ENCODE measurements at regions not wholly inside any gene's neighbourhood (a gene's known extent, or its start where the extent isn't known, plus 50 kb on each side); places are given as distances from the start of the nearest gene placed in this dataset.

DNA sequence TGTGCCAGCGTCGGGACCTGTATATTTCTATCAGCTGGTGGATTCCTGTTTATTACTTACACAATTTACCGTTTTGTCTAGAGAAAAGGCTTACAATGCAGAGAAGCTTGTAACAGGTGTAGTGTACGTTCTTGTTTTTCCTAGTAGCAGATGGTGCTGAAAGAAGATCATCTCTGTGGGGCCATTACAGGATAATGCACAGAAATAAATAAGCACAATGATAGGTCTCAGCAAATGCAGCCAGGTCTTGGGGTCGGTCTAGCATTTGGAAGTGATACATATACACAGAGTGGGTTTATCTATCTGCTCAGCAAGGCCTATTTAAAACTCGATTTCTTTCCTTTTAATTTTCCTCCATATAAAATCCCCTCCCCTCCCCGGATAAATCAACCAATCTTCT is 180.9 kb upstream of the LCORL start:
- no peak overlapping the region for H3K4me3 ChIP-seq (ENCODE audit: low read length)
- TF ChIP-seq, protein P1, sequence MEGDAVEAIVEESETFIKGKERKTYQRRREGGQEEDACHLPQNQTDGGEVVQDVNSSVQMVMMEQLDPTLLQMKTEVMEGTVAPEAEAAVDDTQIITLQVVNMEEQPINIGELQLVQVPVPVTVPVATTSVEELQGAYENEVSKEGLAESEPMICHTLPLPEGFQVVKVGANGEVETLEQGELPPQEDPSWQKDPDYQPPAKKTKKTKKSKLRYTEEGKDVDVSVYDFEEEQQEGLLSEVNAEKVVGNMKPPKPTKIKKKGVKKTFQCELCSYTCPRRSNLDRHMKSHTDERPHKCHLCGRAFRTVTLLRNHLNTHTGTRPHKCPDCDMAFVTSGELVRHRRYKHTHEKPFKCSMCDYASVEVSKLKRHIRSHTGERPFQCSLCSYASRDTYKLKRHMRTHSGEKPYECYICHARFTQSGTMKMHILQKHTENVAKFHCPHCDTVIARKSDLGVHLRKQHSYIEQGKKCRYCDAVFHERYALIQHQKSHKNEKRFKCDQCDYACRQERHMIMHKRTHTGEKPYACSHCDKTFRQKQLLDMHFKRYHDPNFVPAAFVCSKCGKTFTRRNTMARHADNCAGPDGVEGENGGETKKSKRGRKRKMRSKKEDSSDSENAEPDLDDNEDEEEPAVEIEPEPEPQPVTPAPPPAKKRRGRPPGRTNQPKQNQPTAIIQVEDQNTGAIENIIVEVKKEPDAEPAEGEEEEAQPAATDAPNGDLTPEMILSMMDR (IDR thresholded peaks at IDR 0.05; ENCODE audit: insufficient read depth, low read depth, low read length, missing control alignments), result no peak
- DNase-seq (ENCODE audit: low read depth), result no peak

DNA sequence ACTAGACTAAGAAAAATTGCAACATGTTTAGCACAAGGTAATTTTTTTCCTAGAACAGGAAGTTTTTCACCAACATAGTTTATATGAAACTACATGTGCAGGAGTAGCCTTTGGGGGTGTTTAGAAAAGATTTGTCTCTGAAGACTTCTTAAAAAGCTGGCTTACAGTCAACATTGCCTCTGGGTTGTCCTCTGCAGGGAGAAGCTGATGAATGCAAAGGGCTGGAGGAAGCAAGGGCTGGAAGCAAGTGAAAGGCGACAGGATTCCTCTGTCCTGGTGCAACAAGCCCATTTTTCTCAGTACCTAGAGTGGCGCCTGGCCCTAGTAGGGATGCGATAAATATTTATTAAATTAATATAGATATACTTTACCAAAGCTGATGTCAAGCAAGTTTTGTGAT is 180.3 kb upstream of the LCORL start:
- no peak overlapping the region for H3K4me3 ChIP-seq (ENCODE audit: low read length)
- no peak for DNase-seq (ENCODE audit: low read depth)
- TF ChIP-seq, protein P1 (IDR thresholded peaks at IDR 0.05; ENCODE audit: insufficient read depth, low read depth, low read length, missing control alignments), result no peak

GRCh38 chr4:18198653-18199052 is 177.1 kb upstream of the LCORL start:
- no peak overlapping the region for H3K4me3 ChIP-seq (ENCODE audit: low read length)
- DNase-seq (ENCODE audit: low read depth), result no peak
- TF ChIP-seq, protein P1 (IDR thresholded peaks at IDR 0.05; ENCODE audit: insufficient read depth, low read depth, low read length, missing control alignments), result no peak

- DNase-seq (ENCODE audit: low read depth), result no peak
- TF ChIP-seq, protein P1 (IDR thresholded peaks at IDR 0.05; ENCODE audit: insufficient read depth, low read depth, low read length, missing control alignments), result no peak
- H3K4me3 ChIP-seq (ENCODE audit: low read length), result no peak overlapping the region
Measured at GRCh38 chr4:18197467-18197866, 175.9 kb upstream of the LCORL start.

- H3K4me3 ChIP-seq (ENCODE audit: low read length), result no peak overlapping the region
- TF ChIP-seq, protein P1 (IDR thresholded peaks at IDR 0.05; ENCODE audit: insufficient read depth, low read depth, low read length, missing control alignments), result no peak
- DNase-seq (ENCODE audit: low read depth), result no peak
Measured at GRCh38 chr4:18194278-18194677, 172.7 kb upstream of the LCORL start.

DNA sequence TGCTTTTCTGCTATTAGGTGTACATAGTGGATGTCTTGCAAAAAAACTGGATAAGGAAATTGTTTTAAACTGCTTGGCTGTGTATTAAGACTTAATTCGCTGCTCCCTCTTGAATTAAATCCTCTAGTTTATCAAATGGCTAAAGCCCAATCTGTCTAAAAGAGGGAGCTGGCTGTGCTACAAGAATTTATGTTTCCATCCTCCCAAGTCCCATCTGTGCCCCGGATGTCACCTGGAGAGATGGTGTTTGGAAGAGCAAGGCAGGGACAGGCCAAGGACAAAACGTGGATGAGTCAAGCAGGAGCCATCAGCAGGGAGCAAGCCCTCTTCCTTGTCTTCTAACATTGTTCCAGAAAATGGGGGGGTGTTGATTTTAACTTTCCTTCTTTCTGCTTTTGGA is 171.3 kb upstream of the LCORL start:
- TF ChIP-seq, protein P1 (IDR thresholded peaks at IDR 0.05; ENCODE audit: insufficient read depth, low read depth, low read length, missing control alignments), result no peak
- DNase-seq (ENCODE audit: low read depth), result no peak
- no peak overlapping the region for H3K4me3 ChIP-seq (ENCODE audit: low read length)

DNA sequence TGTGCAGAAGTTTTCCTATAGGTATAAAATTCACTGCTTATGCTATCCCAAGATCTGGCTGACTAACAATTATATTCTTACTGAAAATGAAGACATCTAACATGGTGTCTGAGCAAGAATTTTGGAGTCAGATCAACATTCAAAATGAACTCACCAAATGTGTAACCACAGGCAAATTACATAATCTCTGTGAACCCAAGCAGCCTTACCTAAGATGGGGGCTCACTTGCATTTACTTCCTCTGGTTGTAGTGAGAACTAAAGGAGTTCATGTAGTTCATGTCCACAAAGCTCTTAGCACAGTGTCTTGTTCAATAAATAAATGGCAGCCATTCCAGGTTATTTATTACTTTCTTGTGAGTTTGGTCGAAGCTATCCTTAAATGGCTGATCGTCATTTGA is 163.9 kb upstream of the LCORL start:
- DNase-seq (ENCODE audit: low read depth), result no peak
- H3K4me3 ChIP-seq (ENCODE audit: low read length), result no peak overlapping the region
- TF ChIP-seq, protein P1 (IDR thresholded peaks at IDR 0.05; ENCODE audit: insufficient read depth, low read depth, low read length, missing control alignments), result no peak
